Keratinocyte (primary cell): ENCODE measurements at regions not wholly inside any gene's neighbourhood (a gene's known extent, or its start where the extent isn't known, plus 50 kb on each side); places are given as distances from the start of the nearest gene placed in this dataset.

ENCODE experiments used
- DNase-seq: peaks from one replicate; pipeline ENCODE4 v3.0.0-alpha.2; 2011; ENCODE audit warnings: low read depth, missing footprints, low spot score
- FAIRE-seq: peaks from 2 replicates; lab custom pipeline; 2011; peaks lifted over from hg19 to GRCh38; lab: Jason Lieb, UNC
- H2AFZ ChIP-seq: 2 replicates; pipeline ENCODE4 v1.6.0; 2012; ENCODE audit warnings: low read length, control low read depth, inconsistent platforms; ENCODE audit not compliant: control insufficient read depth
- H3K27ac ChIP-seq: 2 replicates; pipeline ENCODE4 v1.5.1; 2011; ENCODE audit warnings: low read length; ENCODE audit not compliant: control insufficient read depth, insufficient read depth
- H3K27me3 ChIP-seq: 3 replicates; pipeline ENCODE4 v1.6.0; 2011; ENCODE audit warnings: low read length; ENCODE audit not compliant: control insufficient read depth, insufficient read depth; ENCODE audit errors: extremely low read depth
- H3K36me3 ChIP-seq, 2 experiments: 2 replicates in 1 of 2; 3 replicates in 1 of 2; pipeline ENCODE4 v1.5.1; 2011; ENCODE audit warnings: low read length in 2 of 2, mild to moderate bottlenecking in 1 of 2; ENCODE audit not compliant: control insufficient read depth in 2 of 2, insufficient read depth in 2 of 2; ENCODE audit errors: extremely low read depth in 1 of 2
- H3K4me1 ChIP-seq: 3 replicates; pipeline ENCODE4 v1.5.1; 2011; ENCODE audit warnings: low read length; ENCODE audit not compliant: control insufficient read depth, insufficient read depth; ENCODE audit errors: extremely low read depth
- H3K4me2 ChIP-seq: 3 replicates; pipeline ENCODE4 v1.6.0; 2011; ENCODE audit warnings: low read depth, low read length; ENCODE audit not compliant: control insufficient read depth, insufficient read depth; ENCODE audit errors: extremely low read depth
- H3K4me3 ChIP-seq, 3 experiments: fragments of 200-600 bp in 1 of 3; sonication (generic) in 1 of 3; 2 replicates in 2 of 3; 3 replicates in 1 of 3; pipeline ENCODE4 v1.5.1; 2011 to 2016; ENCODE audit warnings: low read length in 3 of 3, mild to moderate bottlenecking in 3 of 3, control low read depth in 2 of 3, inconsistent platforms in 1 of 3, low read depth in 1 of 3, mixed read lengths in 1 of 3, mixed run types in 1 of 3, moderate library complexity in 1 of 3; ENCODE audit not compliant: control insufficient read depth in 2 of 3, insufficient read depth in 2 of 3; ENCODE audit errors: extremely low read depth in 1 of 3
- H3K79me2 ChIP-seq: 2 replicates; pipeline ENCODE4 v1.6.0; 2012; ENCODE audit warnings: low read length; ENCODE audit not compliant: control insufficient read depth, insufficient read depth
- H3K9ac ChIP-seq: 3 replicates; pipeline ENCODE4 v1.6.0; 2011; ENCODE audit warnings: low read length; ENCODE audit not compliant: control insufficient read depth, insufficient read depth; ENCODE audit errors: extremely low read depth
- H3K9me1 ChIP-seq: 3 replicates; pipeline ENCODE4 v1.6.0; 2011; ENCODE audit warnings: low read length; ENCODE audit not compliant: control insufficient read depth, insufficient read depth; ENCODE audit errors: extremely low read depth
- H3K9me3 ChIP-seq: 2 replicates; pipeline ENCODE4 v1.5.1; 2012; ENCODE audit warnings: low read depth, low read length; ENCODE audit not compliant: control insufficient read depth
- H4K20me1 ChIP-seq: 3 replicates; pipeline ENCODE4 v1.6.0; 2011; ENCODE audit warnings: low read length; ENCODE audit not compliant: control insufficient read depth, insufficient read depth; ENCODE audit errors: extremely low read depth
- EZH2 ChIP-seq: IDR thresholded peaks from one replicate; pipeline ENCODE4 v1.6.1; 2012; ENCODE audit warnings: inconsistent platforms, mild to moderate bottlenecking, low read length, moderate library complexity
- dilution Hi-C: fragments of 300-500 bp; cut with MboI; formaldehyde crosslinking; loops from one replicate; pipeline ENCODE4 v1.7.0; 2020; ENCODE audit warnings: low sequenced_read_pairs; ENCODE audit not compliant: extremely low pct_ligation_motif_present
- TF ChIP-seq, protein P1 (sequence below), 3 experiments: IDR thresholded peaks in 1 of 3; conservative IDR thresholded peaks in 1 of 3; optimal IDR thresholded peaks in 1 of 3; 2 replicates in 2 of 3; 3 replicates in 1 of 3; pipeline versions ENCODE3 to v1.5.1; 2011; ENCODE audit warnings: low read length in 3 of 3, mild to moderate bottlenecking in 3 of 3, moderate library complexity in 2 of 3, control low read depth in 1 of 3, inconsistent platforms in 1 of 3; ENCODE audit not compliant: insufficient read depth in 2 of 3; ENCODE audit errors: extremely low read depth in 1 of 3

DNA sequence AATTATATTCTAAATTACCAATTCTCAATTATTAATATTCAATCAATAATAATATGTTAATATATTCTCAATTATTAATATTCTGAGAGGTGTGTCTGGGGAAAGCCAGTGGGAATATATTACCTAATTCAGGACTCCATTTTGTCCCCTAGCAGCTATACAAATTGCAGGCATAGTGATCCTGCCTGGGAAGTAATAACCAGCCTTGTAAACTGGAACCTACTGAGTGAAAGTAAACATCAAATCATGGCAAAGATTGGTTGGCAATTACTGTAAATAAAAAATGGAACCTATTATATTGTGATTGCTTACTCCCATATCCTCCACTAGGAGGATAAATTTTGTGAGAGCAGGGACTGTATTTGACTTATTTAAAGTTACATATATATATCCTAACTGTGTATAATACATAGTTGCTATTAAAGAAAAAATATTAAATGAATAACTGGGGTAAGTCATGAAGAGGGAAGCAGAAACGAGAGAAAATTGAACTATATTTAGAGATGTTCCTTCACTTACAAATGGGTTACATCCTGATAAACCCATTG, 150.5 kb upstream of the ELL2 start:
- no peak overlapping the region for H3K9ac ChIP-seq
- H4K20me1 ChIP-seq = no peaks in the 10 kb centered on the region
- no peak overlapping the region for H3K4me3 ChIP-seq
- H3K27ac ChIP-seq = no peak overlapping the region
- no peak overlapping the region for H2AFZ ChIP-seq
- H3K9me3 ChIP-seq = no peaks in the 10 kb centered on the region
- no peak overlapping the region for H3K4me2 ChIP-seq
- TF ChIP-seq, protein P1, sequence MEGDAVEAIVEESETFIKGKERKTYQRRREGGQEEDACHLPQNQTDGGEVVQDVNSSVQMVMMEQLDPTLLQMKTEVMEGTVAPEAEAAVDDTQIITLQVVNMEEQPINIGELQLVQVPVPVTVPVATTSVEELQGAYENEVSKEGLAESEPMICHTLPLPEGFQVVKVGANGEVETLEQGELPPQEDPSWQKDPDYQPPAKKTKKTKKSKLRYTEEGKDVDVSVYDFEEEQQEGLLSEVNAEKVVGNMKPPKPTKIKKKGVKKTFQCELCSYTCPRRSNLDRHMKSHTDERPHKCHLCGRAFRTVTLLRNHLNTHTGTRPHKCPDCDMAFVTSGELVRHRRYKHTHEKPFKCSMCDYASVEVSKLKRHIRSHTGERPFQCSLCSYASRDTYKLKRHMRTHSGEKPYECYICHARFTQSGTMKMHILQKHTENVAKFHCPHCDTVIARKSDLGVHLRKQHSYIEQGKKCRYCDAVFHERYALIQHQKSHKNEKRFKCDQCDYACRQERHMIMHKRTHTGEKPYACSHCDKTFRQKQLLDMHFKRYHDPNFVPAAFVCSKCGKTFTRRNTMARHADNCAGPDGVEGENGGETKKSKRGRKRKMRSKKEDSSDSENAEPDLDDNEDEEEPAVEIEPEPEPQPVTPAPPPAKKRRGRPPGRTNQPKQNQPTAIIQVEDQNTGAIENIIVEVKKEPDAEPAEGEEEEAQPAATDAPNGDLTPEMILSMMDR (optimal IDR thresholded peaks at IDR 0.05 in 1 of 3, IDR thresholded peaks at IDR 0.05 in 1 of 3, conservative IDR thresholded peaks at IDR 0.05 in 1 of 3; ENCODE audit: extremely low read depth in 1 of 3, insufficient read depth in 2 of 3, low read length in 3 of 3) = no peak
- no peak for TF ChIP-seq EZH2
- DNase-seq = no peak
- dilution Hi-C loops = no loop called here
- H3K4me1 ChIP-seq = peaks cover 30% of the 10 kb centered on the region
- no peak for FAIRE-seq
- no peaks in the 10 kb centered on the region for H3K9me1 ChIP-seq
- no peaks in the 10 kb centered on the region for H3K36me3 ChIP-seq
- no peaks in the 10 kb centered on the region for H3K79me2 ChIP-seq
- H3K27me3 ChIP-seq = no peaks in the 10 kb centered on the region

DNA sequence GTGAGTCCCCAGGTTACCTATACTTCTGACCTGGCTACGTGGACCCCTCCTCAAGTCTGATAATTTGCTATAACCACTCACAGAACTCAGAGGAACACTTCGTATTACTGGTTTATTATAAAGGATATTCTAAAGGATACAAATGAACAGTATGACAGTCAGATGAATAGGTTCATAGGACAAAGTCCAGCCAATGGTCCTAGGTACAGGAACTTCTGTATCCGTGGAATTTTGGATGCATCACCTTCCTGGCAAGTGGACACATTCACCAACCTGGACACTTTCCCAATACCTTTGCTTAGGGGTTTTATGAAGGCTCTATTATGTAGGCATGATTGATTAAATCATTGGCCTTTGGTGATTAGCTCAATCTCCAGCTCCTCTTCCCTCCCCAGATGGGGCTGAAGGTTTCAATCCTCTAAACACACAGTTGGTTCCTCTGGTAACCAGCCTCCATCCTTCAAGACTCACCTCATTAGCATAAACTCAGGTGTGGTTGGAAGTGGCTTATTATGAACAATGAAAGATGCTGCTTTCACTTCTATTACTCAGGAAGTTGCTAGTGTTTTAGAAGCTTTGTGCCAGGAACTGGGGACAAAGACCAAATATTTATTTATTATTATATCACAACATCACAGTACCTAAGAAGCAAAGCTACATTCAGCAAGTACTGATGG, 149.6 kb upstream of the ELL2 start:
- H3K9ac ChIP-seq = no peak overlapping the region
- TF ChIP-seq, protein P1 (optimal IDR thresholded peaks at IDR 0.05 in 1 of 3, IDR thresholded peaks at IDR 0.05 in 1 of 3, conservative IDR thresholded peaks at IDR 0.05 in 1 of 3; ENCODE audit: extremely low read depth in 1 of 3, insufficient read depth in 2 of 3, low read length in 3 of 3) = no peak
- no peak for TF ChIP-seq EZH2
- no peak overlapping the region for H3K4me3 ChIP-seq
- FAIRE-seq (peak; percentile 17), DNase-seq (no peak)
- H3K27ac ChIP-seq = no peak overlapping the region
- no peaks in the 10 kb centered on the region for H3K36me3 ChIP-seq
- peaks cover 30% of the 10 kb centered on the region for H3K4me1 ChIP-seq
- no peaks in the 10 kb centered on the region for H3K9me1 ChIP-seq
- no peaks in the 10 kb centered on the region for H3K27me3 ChIP-seq
- H2AFZ ChIP-seq = no peak overlapping the region
- dilution Hi-C loops = no loop called here
- H3K79me2 ChIP-seq = no peaks in the 10 kb centered on the region
- H4K20me1 ChIP-seq = no peaks in the 10 kb centered on the region
- no peak overlapping the region for H3K4me2 ChIP-seq
- no peaks in the 10 kb centered on the region for H3K9me3 ChIP-seq
